IPS-20b (cell line): ENCODE measurements at regions not wholly inside any gene's neighbourhood (a gene's known extent, or its start where the extent isn't known, plus 50 kb on each side); places are given as distances from the start of the nearest gene placed in this dataset.
"Not testable (repeated sequence)": the region's sequence is repeated elsewhere in the genome, so short reads cannot be mapped to it uniquely, and the experiment has no call there.

ENCODE experiments used
- H3K27ac ChIP-seq: one replicate; pipeline ENCODE4 v1.5.1; 2013; ENCODE audit warnings: low read length
- H3K27me3 ChIP-seq: 2 replicates; pipeline ENCODE4 v1.6.1; 2013; ENCODE audit warnings: mild to moderate bottlenecking, low read length, inconsistent platforms; ENCODE audit not compliant: insufficient read depth
- H3K36me3 ChIP-seq: 2 replicates; pipeline ENCODE4 v1.6.1; 2013; ENCODE audit warnings: low read depth, mild to moderate bottlenecking, inconsistent platforms, low read length, moderate library complexity; ENCODE audit not compliant: insufficient read depth
- H3K4me1 ChIP-seq: 2 replicates; pipeline ENCODE4 v1.6.1; 2013; ENCODE audit warnings: mild to moderate bottlenecking, control low read depth, inconsistent platforms, low read length, moderate library complexity; ENCODE audit not compliant: insufficient read depth
- H3K4me3 ChIP-seq: 2 replicates; pipeline ENCODE4 v1.5.1; 2013; ENCODE audit warnings: mild to moderate bottlenecking, low read length, inconsistent platforms
- H3K9ac ChIP-seq: 2 replicates; pipeline ENCODE4 v1.6.1; 2013; ENCODE audit warnings: low read depth, mild to moderate bottlenecking, inconsistent platforms, low read length, moderate library complexity
- H3K9me3 ChIP-seq: 2 replicates; pipeline ENCODE4 v1.6.1; 2013; ENCODE audit warnings: mild to moderate bottlenecking, low read depth, low read length, inconsistent platforms; ENCODE audit not compliant: insufficient read depth

- H3K4me1 ChIP-seq = no peaks in the 10 kb centered on the region
- no peak overlapping the region for H3K9ac ChIP-seq
- H3K9me3 ChIP-seq = no peaks in the 10 kb centered on the region
- H3K4me3 ChIP-seq = no peak overlapping the region
- H3K27ac ChIP-seq = no peak overlapping the region
- no peaks in the 10 kb centered on the region for H3K27me3 ChIP-seq
- no peaks in the 10 kb centered on the region for H3K36me3 ChIP-seq
Observed at GRCh38 chr5:39539470-39539869, 114.7 kb upstream of the DAB2 start.

- no peaks in the 10 kb centered on the region; the same call in 1 of the 2 replicates for H3K4me1 ChIP-seq
- H3K9me3 ChIP-seq = no peaks in the 10 kb centered on the region
- no peak overlapping the region for H3K4me3 ChIP-seq
- no peak overlapping the region for H3K9ac ChIP-seq
- H3K27me3 ChIP-seq = no peaks in the 10 kb centered on the region
- no peak overlapping the region for H3K27ac ChIP-seq
- no peaks in the 10 kb centered on the region for H3K36me3 ChIP-seq
Observed at GRCh38 chr5:39534690-39535089, 109.9 kb upstream of the DAB2 start.

DNA sequence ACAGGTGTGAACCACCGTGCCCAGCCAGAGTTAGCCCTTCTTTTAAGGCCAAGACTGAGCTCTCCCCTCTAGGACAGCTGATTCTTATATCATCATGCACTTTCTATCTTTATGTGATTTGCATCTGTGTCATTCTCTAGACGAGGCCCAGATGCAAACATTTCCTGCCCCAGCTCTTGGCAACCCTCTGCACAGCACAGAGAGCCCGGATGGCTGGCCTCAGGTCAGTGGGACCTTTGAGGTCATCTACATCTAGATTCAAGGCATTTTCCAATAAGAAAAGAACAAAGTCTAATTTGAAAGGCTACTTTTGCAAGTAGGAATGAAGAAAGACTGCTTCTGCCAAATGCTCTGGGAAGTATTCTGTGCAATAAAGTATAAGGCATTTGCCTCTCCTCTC lies 109.0 kb upstream of the DAB2 start:
- Histone ChIP-seq H3K27ac (no peak overlapping the region), H3K27me3 (no peaks in the 10 kb centered on the region), H3K9me3 (no peaks in the 10 kb centered on the region), H3K9ac (no peak overlapping the region), H3K4me3 (no peak overlapping the region), H3K36me3 (no peaks in the 10 kb centered on the region), H3K4me1 (no peaks in the 10 kb centered on the region; the same call in 1 of the 2 replicates)

GRCh38 chr5:39532511-39532910 lies 107.7 kb upstream of the DAB2 start:
- Histone ChIP-seq H3K4me3 (no peak overlapping the region), H3K27ac (no peak overlapping the region), H3K9me3 (no peaks in the 10 kb centered on the region), H3K27me3 (no peaks in the 10 kb centered on the region), H3K9ac (no peak overlapping the region), H3K36me3 (no peaks in the 10 kb centered on the region), H3K4me1 (peaks cover 2% of the 10 kb centered on the region)

- no peaks in the 10 kb centered on the region for H3K36me3 ChIP-seq
- no peak overlapping the region for H3K27ac ChIP-seq
- no peaks in the 10 kb centered on the region for H3K27me3 ChIP-seq
- no peak overlapping the region for H3K4me3 ChIP-seq
- H3K9me3 ChIP-seq = no peaks in the 10 kb centered on the region
- no peak overlapping the region for H3K9ac ChIP-seq
- H3K4me1 ChIP-seq = peaks cover 6% of the 10 kb centered on the region
Observed at GRCh38 chr5:39531306-39531705, 106.5 kb upstream of the DAB2 start.

DNA sequence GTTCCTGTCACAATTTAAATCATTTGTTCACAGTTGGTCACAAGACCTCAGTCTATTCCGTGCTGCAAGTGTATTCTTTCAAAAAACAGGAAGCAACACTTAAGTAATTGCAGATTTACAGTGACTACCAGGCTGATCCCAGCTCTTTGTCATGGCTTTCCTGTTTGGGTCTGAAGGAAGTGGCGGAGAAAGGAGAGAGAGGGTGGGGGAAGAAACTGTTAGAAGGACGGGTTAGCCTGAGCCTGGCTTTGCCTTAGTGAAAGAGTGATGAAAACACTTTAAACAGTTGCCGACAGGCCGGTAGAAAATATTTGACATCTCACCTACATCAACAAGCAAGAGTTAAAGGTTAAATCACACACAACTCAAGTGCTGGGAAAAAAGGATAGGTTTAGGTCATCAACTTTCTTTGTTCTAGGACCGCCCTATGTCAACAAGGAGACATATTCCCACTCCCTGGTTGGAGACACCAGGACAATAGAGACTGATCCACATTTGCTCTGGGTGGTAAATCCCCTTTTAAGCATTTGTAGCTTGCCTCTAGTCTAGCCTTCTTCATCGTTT lies 102.2 kb upstream of the DAB2 start:
- H3K36me3 ChIP-seq = no peaks in the 10 kb centered on the region
- no peak overlapping the region for H3K27ac ChIP-seq
- H3K4me3 ChIP-seq = no peak overlapping the region
- peaks cover 6% of the 10 kb centered on the region; the same call in 1 of the 2 replicates for H3K4me1 ChIP-seq
- no peaks in the 10 kb centered on the region for H3K27me3 ChIP-seq
- H3K9me3 ChIP-seq = no peaks in the 10 kb centered on the region
- H3K9ac ChIP-seq = no peak overlapping the region

- H3K9ac ChIP-seq, H3K36me3 ChIP-seq, H3K27ac ChIP-seq, H3K4me1 ChIP-seq, H3K9me3 ChIP-seq, H3K27me3 ChIP-seq, H3K4me3 ChIP-seq: not testable (repeated sequence)
Observed at GRCh38 chr5:39525781-39526180, 101.0 kb upstream of the DAB2 start.

- Histone ChIP-seq H3K4me3 (no peak overlapping the region), H3K36me3 (no peaks in the 10 kb centered on the region), H3K27me3 (no peaks in the 10 kb centered on the region), H3K9ac (no peak overlapping the region), H3K27ac (no peak overlapping the region), H3K4me1 (peaks cover 6% of the 10 kb centered on the region; the same call in 1 of the 2 replicates), H3K9me3 (no peaks in the 10 kb centered on the region)
Observed at GRCh38 chr5:39525271-39525670, 100.5 kb upstream of the DAB2 start.

DNA sequence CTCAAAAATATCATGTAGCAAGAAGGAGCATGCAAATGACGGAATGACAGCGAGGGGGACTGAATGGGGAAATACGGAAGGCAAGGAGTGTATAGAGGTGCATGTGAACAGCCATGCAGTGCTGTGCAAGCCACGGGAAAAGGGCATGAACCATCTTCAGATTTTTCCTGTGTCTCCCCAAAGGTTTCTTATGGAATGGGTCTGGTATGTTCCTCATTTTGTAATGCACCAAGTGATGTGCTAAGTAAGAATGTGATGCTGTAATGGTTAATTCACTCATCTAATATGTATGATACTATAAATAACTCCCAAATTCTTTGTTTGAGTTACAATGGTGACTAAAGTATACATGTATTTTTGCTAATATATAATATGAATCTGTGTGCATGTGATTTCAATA lies 99.0 kb upstream of the DAB2 start:
- H3K9me3 ChIP-seq = no peaks in the 10 kb centered on the region
- no peak overlapping the region for H3K9ac ChIP-seq
- H3K4me1 ChIP-seq = peaks cover 18% of the 10 kb centered on the region; the same call in 1 of the 2 replicates

GRCh38 chr5:39521940-39522590 lies 97.3 kb upstream of the DAB2 start:
- H3K27me3 ChIP-seq = no peaks in the 10 kb centered on the region
- H3K36me3 ChIP-seq = no peaks in the 10 kb centered on the region
- no peak overlapping the region for H3K4me3 ChIP-seq
- peaks cover 27% of the 10 kb centered on the region; the same call in 1 of the 2 replicates for H3K4me1 ChIP-seq
- no peaks in the 10 kb centered on the region for H3K9me3 ChIP-seq
- H3K27ac ChIP-seq = no peak overlapping the region
- H3K9ac ChIP-seq = no peak overlapping the region

More for the DNA sequence above, 99.0 kb upstream of the DAB2 start:
- Histone ChIP-seq H3K27me3 (no peaks in the 10 kb centered on the region), H3K36me3 (no peaks in the 10 kb centered on the region), H3K27ac (no peak overlapping the region), H3K4me3 (no peak overlapping the region)

DNA sequence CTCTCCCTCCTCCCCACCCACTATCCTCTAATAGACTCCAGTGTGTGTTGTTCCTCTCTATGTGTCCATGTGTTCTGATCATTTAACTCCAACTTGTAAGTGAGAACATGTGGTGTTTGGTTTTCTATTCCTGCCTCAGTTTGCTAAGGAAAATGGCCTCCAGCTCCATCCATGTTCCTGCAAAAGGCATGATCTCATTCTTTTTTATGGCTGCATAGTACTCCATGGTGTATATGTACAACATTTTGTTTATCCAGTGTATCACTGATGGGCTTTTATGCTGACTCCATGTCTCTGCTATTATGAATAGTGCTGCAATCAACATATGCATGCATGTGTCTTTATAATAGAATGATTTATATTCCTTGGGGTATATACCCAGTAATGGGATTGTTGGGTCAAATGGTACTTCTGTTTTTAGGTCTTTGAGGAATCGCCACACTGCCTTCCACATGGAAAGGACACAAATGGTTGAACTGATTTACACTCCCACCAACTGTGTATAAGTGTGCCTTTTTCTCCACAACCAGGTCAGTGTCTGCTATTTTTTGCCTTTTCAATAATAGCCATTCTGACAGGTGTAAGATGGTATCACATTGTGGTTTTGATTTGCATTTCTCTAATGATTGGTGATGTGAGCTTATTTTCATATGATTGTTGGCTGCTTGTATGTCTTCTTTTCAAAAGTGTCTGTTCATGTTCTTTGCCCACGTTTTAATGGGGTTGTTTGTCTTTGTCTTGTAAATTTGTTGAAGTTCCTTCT lies 96.5 kb upstream of the DAB2 start:
- H3K4me3 ChIP-seq = no peak overlapping the region
- no peak overlapping the region for H3K9ac ChIP-seq
- H3K9me3 ChIP-seq = no peaks in the 10 kb centered on the region
- H3K4me1 ChIP-seq = peaks cover 32% of the 10 kb centered on the region; the same call in 1 of the 2 replicates
- no peaks in the 10 kb centered on the region for H3K36me3 ChIP-seq
- H3K27ac ChIP-seq = no peak overlapping the region
- H3K27me3 ChIP-seq = no peaks in the 10 kb centered on the region

DNA sequence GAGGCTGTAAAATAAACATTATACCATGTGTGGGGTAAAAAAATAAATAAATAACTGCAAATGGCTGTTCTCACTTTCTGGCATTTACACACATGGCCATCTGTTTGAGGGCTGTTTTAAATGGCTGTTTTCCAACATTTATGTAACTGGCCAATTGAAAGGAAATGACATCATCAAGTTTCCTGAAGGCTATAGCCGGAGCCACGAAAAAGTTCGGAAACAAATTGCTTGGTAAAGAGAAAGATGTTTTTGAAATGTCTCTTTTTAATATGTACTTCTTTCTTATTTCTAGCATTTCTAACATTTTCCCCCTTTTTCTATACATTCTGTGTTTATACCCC lies 95.4 kb upstream of the DAB2 start:
- Histone ChIP-seq H3K27ac (no peak overlapping the region), H3K9me3 (no peaks in the 10 kb centered on the region), H3K4me1 (peaks cover 32% of the 10 kb centered on the region; the same call in 1 of the 2 replicates), H3K9ac (no peak overlapping the region), H3K4me3 (no peak overlapping the region), H3K36me3 (no peaks in the 10 kb centered on the region), H3K27me3 (no peaks in the 10 kb centered on the region)
